ENCODE measurements at regions not wholly inside any gene's neighbourhood (a gene's known extent, or its start where the extent isn't known, plus 50 kb on each side); places are given as distances from the start of the nearest gene placed in this dataset.

DNA sequence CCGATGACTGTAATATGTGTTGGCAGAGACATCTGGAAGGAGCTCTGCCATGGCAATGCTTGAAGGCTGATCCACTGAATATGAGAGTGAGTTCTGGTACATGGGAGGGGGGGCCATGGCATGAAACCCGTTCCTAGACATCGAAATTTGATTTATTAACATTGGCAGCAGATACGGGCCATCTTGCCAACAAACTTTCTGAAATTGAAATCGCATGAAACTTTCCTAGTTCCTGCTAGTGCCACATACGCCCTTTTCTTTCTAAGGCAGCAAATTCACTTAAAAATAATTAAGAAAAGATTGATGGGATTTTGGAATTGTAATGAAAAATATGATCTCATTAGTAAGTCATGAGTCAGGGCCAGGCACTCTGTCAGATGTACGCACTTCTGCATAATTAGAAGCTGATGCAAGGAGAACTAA is 91.8 kb upstream of the KMT2C start:
- TF ChIP-seq CTCF (IDR thresholded peaks at IDR 0.05) (no peak), EZH2 (IDR thresholded peaks at IDR 0.05; ENCODE audit: borderline replicate concordance, insufficient read depth, low read depth, low read length, poor library complexity, severe bottlenecking) (no peak)

Measured in B cell (primary cell).